SU-DHL-6 (cell line): ENCODE measurements at regions not wholly inside any gene's neighbourhood (a gene's known extent, or its start where the extent isn't known, plus 50 kb on each side); places are given as distances from the start of the nearest gene placed in this dataset.
"Not testable (repeated sequence)": the region's sequence is repeated elsewhere in the genome, so short reads cannot be mapped to it uniquely, and the experiment has no call there.

ENCODE experiments used
- H2AFZ ChIP-seq: fragments of 200-600 bp; sonication (generic); 2 replicates; pipeline ENCODE4 v1.6.1; 2014; ENCODE audit warnings: low read depth, mild to moderate bottlenecking, moderate library complexity, mixed read lengths, antibody characterized with exemption, low read length; ENCODE audit not compliant: severe bottlenecking
- H3F3A ChIP-seq: fragments of 200-600 bp; shearing (Covaris generic); 2 replicates; pipeline ENCODE4 v1.6.0; 2016; ENCODE audit warnings: antibody characterized with exemption, mild to moderate bottlenecking; ENCODE audit not compliant: insufficient read depth
- H3K27ac ChIP-seq: fragments of 200-600 bp; sonication (generic); 2 replicates; pipeline ENCODE4 v1.5.1; 2016; ENCODE audit warnings: low read depth, mild to moderate bottlenecking, low read length, moderate library complexity, mixed read lengths
- H3K27me3 ChIP-seq: fragments of 200-600 bp; sonication (generic), shearing (Covaris generic); 2 replicates; pipeline ENCODE4 v1.6.0; 2014; ENCODE audit warnings: mild to moderate bottlenecking, low read length
- H3K36me3 ChIP-seq: fragments of 200-600 bp; sonication (generic); 2 replicates; pipeline ENCODE4 v1.6.1; 2014; ENCODE audit warnings: mild to moderate bottlenecking, low read length, mixed read lengths
- H3K4me2 ChIP-seq: fragments of 300-600, 200-600 bp; shearing (Covaris generic), sonication (generic); 2 replicates; pipeline ENCODE4 v1.6.0; 2014; ENCODE audit warnings: low read length, low read depth, mild to moderate bottlenecking; ENCODE audit not compliant: poor library complexity, severe bottlenecking
- H3K4me3 ChIP-seq: fragments of 200-600 bp; sonication (generic); 2 replicates; pipeline ENCODE4 v1.5.1; 2014; ENCODE audit warnings: antibody characterized with exemption, low read length, mild to moderate bottlenecking, mixed read lengths; ENCODE audit not compliant: insufficient read depth, poor library complexity, severe bottlenecking
- H3K79me2 ChIP-seq: fragments of 200-600 bp; sonication (generic); 2 replicates; pipeline ENCODE4 v1.6.1; 2014; ENCODE audit warnings: mild to moderate bottlenecking, low read length, moderate library complexity; ENCODE audit not compliant: insufficient read depth
- H3K9ac ChIP-seq: fragments of 200-600 bp; sonication (generic); 2 replicates; pipeline ENCODE4 v1.7.0; 2014; ENCODE audit warnings: mild to moderate bottlenecking, low read length
- H3K9me2 ChIP-seq: fragments of 200-600 bp; sonication (generic); replicated peaks from 2 replicates; pipeline ENCODE4 v1.6.1; 2014; ENCODE audit warnings: low read length; ENCODE audit not compliant: insufficient read depth
- H3K9me3 ChIP-seq: fragments of 200-600 bp; sonication (generic); 2 replicates; pipeline ENCODE4 v1.6.1; 2014; ENCODE audit warnings: low read length, mixed read lengths; ENCODE audit not compliant: insufficient read depth
- H4K20me1 ChIP-seq: fragments of 200-600 bp; sonication (generic); 2 replicates; pipeline ENCODE4 v1.6.1; 2014; ENCODE audit warnings: low read depth, mild to moderate bottlenecking, antibody characterized with exemption, low read length, moderate library complexity, mixed read lengths
- CTCF ChIP-seq: fragments of 200-600 bp; sonication (generic); IDR thresholded peaks from one replicate; pipeline ENCODE4 v1.5.1; 2017; ENCODE audit warnings: antibody characterized with exemption, mild to moderate bottlenecking, low read length, moderate library complexity; ENCODE audit not compliant: insufficient read depth, poor library complexity, severe bottlenecking
- EZH2phosphoT487 ChIP-seq: fragments of 200-600 bp; sonication (generic), shearing (Covaris generic); conservative IDR thresholded peaks from 2 replicates; pipeline ENCODE4 v1.6.1; 2018; ENCODE audit warnings: mild to moderate bottlenecking, antibody characterized with exemption, low read length, moderate library complexity, mixed read lengths

- Histone ChIP-seq H2AFZ (no peak overlapping the region), H3K9ac (no peak overlapping the region), H3F3A (no peaks in the 10 kb centered on the region), H3K4me2 (no peak overlapping the region), H3K9me3 (no peaks in the 10 kb centered on the region), H3K27me3 (no peaks in the 10 kb centered on the region), H3K36me3 (no peaks in the 10 kb centered on the region), H3K79me2 (no peaks in the 10 kb centered on the region), H3K4me3 (no peak overlapping the region), H3K9me2 (no peaks in the 10 kb centered on the region), H3K27ac (no peak overlapping the region), H4K20me1 (no peaks in the 10 kb centered on the region)
- no peak for TF ChIP-seq CTCF
Measured at GRCh38 chr4:171342646-171343045, 470.6 kb upstream of the GALNTL6 start.

GRCh38 chr4:171340258-171340657 is 472.9 kb upstream of the GALNTL6 start:
- Histone ChIP-seq H3K79me2 (no peaks in the 10 kb centered on the region), H2AFZ (no peak overlapping the region), H3F3A (no peaks in the 10 kb centered on the region), H4K20me1 (no peaks in the 10 kb centered on the region), H3K27ac (no peak overlapping the region), H3K9me2 (no peaks in the 10 kb centered on the region), H3K4me2 (no peak overlapping the region), H3K9me3 (no peaks in the 10 kb centered on the region), H3K9ac (no peak overlapping the region), H3K4me3 (no peak overlapping the region), H3K27me3 (no peaks in the 10 kb centered on the region), H3K36me3 (no peaks in the 10 kb centered on the region)
- no peak for TF ChIP-seq CTCF
- no peak for TF ChIP-seq EZH2phosphoT487

GRCh38 chr4:171334549-171334948 is 478.7 kb upstream of the GALNTL6 start:
- Histone ChIP-seq H3K9me3 (no peaks in the 10 kb centered on the region), H3K9ac (no peak overlapping the region), H3K4me3 (no peak overlapping the region), H4K20me1 (no peaks in the 10 kb centered on the region), H3K9me2 (no peaks in the 10 kb centered on the region), H2AFZ (peak overlapping the region; percentile 34), H3F3A (no peaks in the 10 kb centered on the region), H3K36me3 (no peaks in the 10 kb centered on the region), H3K4me2 (no peak overlapping the region), H3K79me2 (no peaks in the 10 kb centered on the region), H3K27ac (no peak overlapping the region), H3K27me3 (no peaks in the 10 kb centered on the region)
- TF ChIP-seq CTCF (no peak), EZH2phosphoT487 (no peak)

- Histone ChIP-seq H3K4me2 (no peak overlapping the region), H3F3A (no peaks in the 10 kb centered on the region), H2AFZ (no peak overlapping the region), H4K20me1 (no peaks in the 10 kb centered on the region), H3K27me3 (no peaks in the 10 kb centered on the region), H3K9ac (no peak overlapping the region), H3K4me3 (no peak overlapping the region), H3K27ac (no peak overlapping the region), H3K9me2 (no peaks in the 10 kb centered on the region), H3K9me3 (no peaks in the 10 kb centered on the region), H3K79me2 (no peaks in the 10 kb centered on the region), H3K36me3 (no peaks in the 10 kb centered on the region)
- TF ChIP-seq CTCF: no peak
- no peak for TF ChIP-seq EZH2phosphoT487
Measured at GRCh38 chr4:171308661-171309060, 504.5 kb upstream of the GALNTL6 start.

GRCh38 chr4:171298048-171298718 is 515.0 kb upstream of the GALNTL6 start:
- not testable (repeated sequence) for H3K79me2 ChIP-seq, H3K9ac ChIP-seq, H3K4me3 ChIP-seq, H2AFZ ChIP-seq, H3K27ac ChIP-seq, H3K9me2 ChIP-seq, H3K27me3 ChIP-seq, H3K36me3 ChIP-seq, H4K20me1 ChIP-seq, H3K4me2 ChIP-seq, H3F3A ChIP-seq, H3K9me3 ChIP-seq
